Keratinocyte (primary cell): ENCODE measurements at regions not wholly inside any gene's neighbourhood (a gene's known extent, or its start where the extent isn't known, plus 50 kb on each side); places are given as distances from the start of the nearest gene placed in this dataset.

Experiments
- DNase-seq: peaks from one replicate; pipeline ENCODE4 v3.0.0-alpha.2; 2011; ENCODE audit warnings: low read depth, missing footprints, low spot score
- FAIRE-seq: peaks from 2 replicates; lab custom pipeline; 2011; peaks lifted over from hg19 to GRCh38; lab: Jason Lieb, UNC
- H2AFZ ChIP-seq: 2 replicates; pipeline ENCODE4 v1.6.0; 2012; ENCODE audit warnings: low read length, control low read depth, inconsistent platforms; ENCODE audit not compliant: control insufficient read depth
- H3K27ac ChIP-seq: 2 replicates; pipeline ENCODE4 v1.5.1; 2011; ENCODE audit warnings: low read length; ENCODE audit not compliant: control insufficient read depth, insufficient read depth
- H3K27me3 ChIP-seq: 3 replicates; pipeline ENCODE4 v1.6.0; 2011; ENCODE audit warnings: low read length; ENCODE audit not compliant: control insufficient read depth, insufficient read depth; ENCODE audit errors: extremely low read depth
- H3K36me3 ChIP-seq, 2 experiments: 2 replicates in 1 of 2; 3 replicates in 1 of 2; pipeline ENCODE4 v1.5.1; 2011; ENCODE audit warnings: low read length in 2 of 2, mild to moderate bottlenecking in 1 of 2; ENCODE audit not compliant: control insufficient read depth in 2 of 2, insufficient read depth in 2 of 2; ENCODE audit errors: extremely low read depth in 1 of 2
- H3K4me1 ChIP-seq: 3 replicates; pipeline ENCODE4 v1.5.1; 2011; ENCODE audit warnings: low read length; ENCODE audit not compliant: control insufficient read depth, insufficient read depth; ENCODE audit errors: extremely low read depth
- H3K4me2 ChIP-seq: 3 replicates; pipeline ENCODE4 v1.6.0; 2011; ENCODE audit warnings: low read depth, low read length; ENCODE audit not compliant: control insufficient read depth, insufficient read depth; ENCODE audit errors: extremely low read depth
- H3K4me3 ChIP-seq, 3 experiments: fragments of 200-600 bp in 1 of 3; sonication (generic) in 1 of 3; 2 replicates in 2 of 3; 3 replicates in 1 of 3; pipeline ENCODE4 v1.5.1; 2011 to 2016; ENCODE audit warnings: low read length in 3 of 3, mild to moderate bottlenecking in 3 of 3, control low read depth in 2 of 3, inconsistent platforms in 1 of 3, low read depth in 1 of 3, mixed read lengths in 1 of 3, mixed run types in 1 of 3, moderate library complexity in 1 of 3; ENCODE audit not compliant: control insufficient read depth in 2 of 3, insufficient read depth in 2 of 3; ENCODE audit errors: extremely low read depth in 1 of 3
- H3K79me2 ChIP-seq: 2 replicates; pipeline ENCODE4 v1.6.0; 2012; ENCODE audit warnings: low read length; ENCODE audit not compliant: control insufficient read depth, insufficient read depth
- H3K9ac ChIP-seq: 3 replicates; pipeline ENCODE4 v1.6.0; 2011; ENCODE audit warnings: low read length; ENCODE audit not compliant: control insufficient read depth, insufficient read depth; ENCODE audit errors: extremely low read depth
- H3K9me1 ChIP-seq: 3 replicates; pipeline ENCODE4 v1.6.0; 2011; ENCODE audit warnings: low read length; ENCODE audit not compliant: control insufficient read depth, insufficient read depth; ENCODE audit errors: extremely low read depth
- H3K9me3 ChIP-seq: 2 replicates; pipeline ENCODE4 v1.5.1; 2012; ENCODE audit warnings: low read depth, low read length; ENCODE audit not compliant: control insufficient read depth
- H4K20me1 ChIP-seq: 3 replicates; pipeline ENCODE4 v1.6.0; 2011; ENCODE audit warnings: low read length; ENCODE audit not compliant: control insufficient read depth, insufficient read depth; ENCODE audit errors: extremely low read depth
- EZH2 ChIP-seq: IDR thresholded peaks from one replicate; pipeline ENCODE4 v1.6.1; 2012; ENCODE audit warnings: inconsistent platforms, mild to moderate bottlenecking, low read length, moderate library complexity
- dilution Hi-C: fragments of 300-500 bp; cut with MboI; formaldehyde crosslinking; loops from one replicate; pipeline ENCODE4 v1.7.0; 2020; ENCODE audit warnings: low sequenced_read_pairs; ENCODE audit not compliant: extremely low pct_ligation_motif_present
- TF ChIP-seq, protein P1 (sequence below), 3 experiments: IDR thresholded peaks in 1 of 3; conservative IDR thresholded peaks in 1 of 3; optimal IDR thresholded peaks in 1 of 3; 2 replicates in 2 of 3; 3 replicates in 1 of 3; pipeline versions ENCODE3 to v1.5.1; 2011; ENCODE audit warnings: low read length in 3 of 3, mild to moderate bottlenecking in 3 of 3, moderate library complexity in 2 of 3, control low read depth in 1 of 3, inconsistent platforms in 1 of 3; ENCODE audit not compliant: insufficient read depth in 2 of 3; ENCODE audit errors: extremely low read depth in 1 of 3

DNA sequence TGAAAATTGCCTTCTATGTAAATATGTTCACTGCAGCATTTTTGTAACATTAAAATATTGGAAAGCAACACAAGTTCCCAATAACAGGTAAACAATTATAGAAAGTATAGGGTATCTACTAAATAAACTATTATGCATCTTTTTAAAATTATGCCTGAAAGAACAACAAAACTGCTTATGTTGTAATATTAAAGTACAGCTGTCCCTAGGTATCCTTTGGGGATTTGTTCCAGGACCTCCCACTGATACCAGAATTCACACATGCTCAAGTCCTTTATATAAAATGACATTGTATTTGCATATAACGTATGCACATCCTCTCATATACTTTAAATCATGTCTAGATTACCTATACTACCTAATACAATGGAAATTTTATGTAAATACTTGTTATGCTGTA lies 121.8 kb upstream of the TNFSF4 start:
- H3K9me1 ChIP-seq: no peaks in the 10 kb centered on the region
- H4K20me1 ChIP-seq: no peaks in the 10 kb centered on the region
- H3K36me3 ChIP-seq: no peaks in the 10 kb centered on the region
- DNase-seq (no peak), FAIRE-seq (no peak)
- no peaks in the 10 kb centered on the region for H3K9me3 ChIP-seq
- H3K79me2 ChIP-seq: no peaks in the 10 kb centered on the region
- H3K9ac ChIP-seq: no peak overlapping the region
- no peak overlapping the region for H2AFZ ChIP-seq
- peaks cover 7% of the 10 kb centered on the region for H3K4me1 ChIP-seq
- H3K27ac ChIP-seq: no peak overlapping the region
- no peak overlapping the region for H3K4me2 ChIP-seq
- dilution Hi-C loops: no loop called here
- TF ChIP-seq, protein P1, sequence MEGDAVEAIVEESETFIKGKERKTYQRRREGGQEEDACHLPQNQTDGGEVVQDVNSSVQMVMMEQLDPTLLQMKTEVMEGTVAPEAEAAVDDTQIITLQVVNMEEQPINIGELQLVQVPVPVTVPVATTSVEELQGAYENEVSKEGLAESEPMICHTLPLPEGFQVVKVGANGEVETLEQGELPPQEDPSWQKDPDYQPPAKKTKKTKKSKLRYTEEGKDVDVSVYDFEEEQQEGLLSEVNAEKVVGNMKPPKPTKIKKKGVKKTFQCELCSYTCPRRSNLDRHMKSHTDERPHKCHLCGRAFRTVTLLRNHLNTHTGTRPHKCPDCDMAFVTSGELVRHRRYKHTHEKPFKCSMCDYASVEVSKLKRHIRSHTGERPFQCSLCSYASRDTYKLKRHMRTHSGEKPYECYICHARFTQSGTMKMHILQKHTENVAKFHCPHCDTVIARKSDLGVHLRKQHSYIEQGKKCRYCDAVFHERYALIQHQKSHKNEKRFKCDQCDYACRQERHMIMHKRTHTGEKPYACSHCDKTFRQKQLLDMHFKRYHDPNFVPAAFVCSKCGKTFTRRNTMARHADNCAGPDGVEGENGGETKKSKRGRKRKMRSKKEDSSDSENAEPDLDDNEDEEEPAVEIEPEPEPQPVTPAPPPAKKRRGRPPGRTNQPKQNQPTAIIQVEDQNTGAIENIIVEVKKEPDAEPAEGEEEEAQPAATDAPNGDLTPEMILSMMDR (optimal IDR thresholded peaks at IDR 0.05 in 1 of 3, IDR thresholded peaks at IDR 0.05 in 1 of 3, conservative IDR thresholded peaks at IDR 0.05 in 1 of 3; ENCODE audit: extremely low read depth in 1 of 3, insufficient read depth in 2 of 3, low read length in 3 of 3): no peak
- TF ChIP-seq EZH2: no peak
- H3K27me3 ChIP-seq: no peaks in the 10 kb centered on the region
- no peak overlapping the region for H3K4me3 ChIP-seq

DNA sequence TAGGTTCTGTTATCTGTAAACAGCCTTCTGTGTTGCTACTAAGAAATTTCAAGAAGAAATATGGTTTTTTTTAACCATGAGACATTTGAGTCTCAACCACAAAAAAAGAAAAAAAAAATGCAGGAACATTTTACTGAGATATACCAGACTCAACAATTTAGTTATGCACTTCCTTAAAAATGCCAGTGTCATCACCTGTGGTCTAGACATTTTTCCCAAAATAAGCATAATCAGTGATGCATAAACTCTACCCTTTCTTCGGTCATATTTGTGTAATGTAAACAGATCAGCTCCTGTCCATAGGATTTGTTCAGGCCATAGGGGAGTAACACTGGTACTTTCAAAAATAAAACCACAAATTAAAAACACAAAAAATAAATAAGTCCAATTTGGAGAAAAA lies 122.6 kb upstream of the TNFSF4 start:
- DNase-seq (no peak), FAIRE-seq (no peak)
- H3K9me1 ChIP-seq: no peaks in the 10 kb centered on the region
- no peak overlapping the region for H3K4me2 ChIP-seq
- H3K27me3 ChIP-seq: no peaks in the 10 kb centered on the region
- H4K20me1 ChIP-seq: no peaks in the 10 kb centered on the region
- H3K4me3 ChIP-seq: no peak overlapping the region
- dilution Hi-C loops: no loop called here
- H3K4me1 ChIP-seq: peaks cover 7% of the 10 kb centered on the region
- no peaks in the 10 kb centered on the region for H3K9me3 ChIP-seq
- H3K9ac ChIP-seq: no peak overlapping the region
- no peaks in the 10 kb centered on the region for H3K36me3 ChIP-seq
- TF ChIP-seq EZH2: no peak
- TF ChIP-seq, protein P1 (optimal IDR thresholded peaks at IDR 0.05 in 1 of 3, IDR thresholded peaks at IDR 0.05 in 1 of 3, conservative IDR thresholded peaks at IDR 0.05 in 1 of 3; ENCODE audit: extremely low read depth in 1 of 3, insufficient read depth in 2 of 3, low read length in 3 of 3): no peak
- no peak overlapping the region for H3K27ac ChIP-seq
- no peak overlapping the region for H2AFZ ChIP-seq
- H3K79me2 ChIP-seq: no peaks in the 10 kb centered on the region
